HG03439 (cell line): ENCODE measurements at regions not wholly inside any gene's neighbourhood (a gene's known extent, or its start where the extent isn't known, plus 50 kb on each side); places are given as distances from the start of the nearest gene placed in this dataset.
"Not testable (repeated sequence)": the region's sequence is repeated elsewhere in the genome, so short reads cannot be mapped to it uniquely, and the experiment has no call there.

Experiments
- ATAC-seq: cut with Tn5 transposase; IDR thresholded peaks from one replicate; pipeline ENCODE4 v1.9.1; 2021; ENCODE audit warnings: mild to moderate bottlenecking, moderate library complexity; ENCODE audit not compliant: unreplicated experiment

DNA sequence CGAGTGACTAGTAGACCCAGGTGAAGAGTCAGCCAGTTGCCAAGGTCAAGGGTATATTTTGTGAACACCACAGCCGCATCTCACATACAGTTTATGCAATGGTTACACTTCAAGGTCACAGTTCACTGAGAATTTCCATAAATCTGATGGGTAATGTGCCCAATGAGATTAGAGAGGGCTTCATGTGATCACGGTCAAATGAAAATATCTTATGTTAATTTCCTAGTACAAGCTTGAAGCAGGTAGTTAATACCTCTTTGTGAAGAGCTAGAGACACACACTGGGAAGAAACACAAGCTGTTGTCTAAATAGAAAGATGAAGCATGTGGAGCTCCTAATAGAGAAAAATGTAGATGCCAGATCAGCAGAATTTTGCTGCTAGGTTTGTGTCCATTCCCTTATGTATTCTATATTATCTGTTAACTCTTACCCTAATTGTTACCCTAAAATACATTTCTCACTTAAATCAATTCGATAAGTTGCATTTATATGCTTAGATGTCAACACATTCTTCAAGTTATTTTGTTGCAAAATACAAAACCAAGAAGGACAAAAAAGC, 136.0 kb downstream of the NR2F2 start:
- no peak for ATAC-seq

DNA sequence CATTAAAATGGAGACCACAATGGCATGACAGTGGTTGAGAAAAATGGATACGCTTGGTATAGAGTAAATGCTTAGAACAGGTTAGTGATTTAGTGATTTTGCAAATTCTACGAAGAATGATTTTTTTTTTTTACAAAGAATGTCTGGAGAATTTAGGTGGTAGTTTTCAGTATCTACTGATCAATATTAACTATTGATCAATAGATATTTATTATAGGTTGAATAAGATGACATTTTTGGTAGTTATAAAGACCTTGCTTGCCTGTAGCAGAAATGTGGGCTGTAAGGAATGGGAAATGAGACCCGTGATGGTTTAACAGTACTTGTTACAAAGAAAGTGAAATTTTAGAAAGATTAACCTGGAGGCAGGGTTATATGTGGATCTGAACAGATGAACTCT, 137.5 kb downstream of the NR2F2 start:
- no peak for ATAC-seq

DNA sequence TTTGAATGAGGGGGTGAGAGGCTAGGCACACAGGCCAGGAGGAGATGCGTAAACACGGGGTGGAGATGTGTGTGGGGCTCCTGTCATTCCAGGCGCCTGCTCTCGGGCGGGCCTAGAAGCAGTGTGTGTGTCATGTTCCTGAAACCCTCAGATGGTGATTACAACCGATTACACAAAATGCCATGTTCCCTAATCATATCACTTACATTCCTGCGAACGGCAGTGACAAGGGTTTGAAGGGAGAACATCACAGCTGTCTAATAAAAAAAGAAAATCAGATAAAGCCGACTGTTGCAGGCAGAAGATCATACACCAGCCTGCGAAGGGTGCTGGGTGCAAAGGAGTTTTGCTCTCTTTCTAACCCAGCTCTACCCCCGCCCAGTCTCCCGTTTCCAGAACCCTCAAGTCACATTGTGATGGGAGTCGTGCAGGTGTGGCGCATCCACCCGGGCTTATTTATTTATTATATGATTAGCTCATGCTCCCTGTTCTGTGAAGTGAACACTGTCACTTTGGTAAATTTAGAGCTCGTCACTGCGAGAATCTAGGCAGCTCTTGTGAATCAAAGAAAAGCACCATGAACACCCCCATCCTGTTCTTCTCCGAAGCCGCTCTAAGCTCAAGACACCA, 140.3 kb downstream of the NR2F2 start:
- ATAC-seq = no peak

DNA sequence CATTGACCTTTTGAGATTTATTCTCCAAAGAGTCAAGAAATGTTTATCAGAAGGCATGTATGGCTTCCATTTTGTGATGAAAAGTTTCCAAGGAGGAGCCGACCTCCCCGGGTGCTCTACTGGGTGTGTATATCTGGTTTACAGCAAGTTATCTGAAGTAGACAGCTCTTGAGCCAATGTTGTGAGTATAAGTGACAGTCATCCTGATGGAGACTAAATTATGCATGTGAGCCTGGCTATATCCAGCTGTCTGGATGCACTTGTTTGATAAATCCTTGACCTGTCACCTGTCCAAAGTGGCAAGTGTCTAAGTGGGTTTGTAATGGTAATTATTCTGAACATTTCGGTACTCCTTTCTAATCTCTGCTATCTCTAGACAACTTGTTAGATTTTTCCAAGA, 142.2 kb downstream of the NR2F2 start:
- ATAC-seq = no peak

DNA sequence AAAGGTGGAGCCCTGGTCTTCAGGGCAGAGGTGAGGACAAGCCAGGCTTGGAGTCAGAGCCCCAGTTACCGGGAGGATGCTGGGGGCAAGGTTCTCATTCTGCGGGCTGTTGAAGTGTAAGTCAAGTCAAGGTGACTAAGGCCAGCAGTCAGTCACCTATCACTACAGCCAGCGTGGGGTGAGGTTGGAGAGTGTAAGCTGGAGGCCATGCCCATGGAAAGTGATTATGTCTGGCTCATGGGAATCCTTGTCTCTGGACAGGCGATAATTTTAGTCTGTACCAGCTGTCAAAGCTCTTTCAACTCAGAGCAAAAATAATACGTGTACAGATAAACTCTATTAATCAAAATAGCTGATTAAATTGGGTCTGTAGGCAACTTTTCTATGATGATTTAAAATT, 143.1 kb downstream of the NR2F2 start:
- ATAC-seq = no peak

DNA sequence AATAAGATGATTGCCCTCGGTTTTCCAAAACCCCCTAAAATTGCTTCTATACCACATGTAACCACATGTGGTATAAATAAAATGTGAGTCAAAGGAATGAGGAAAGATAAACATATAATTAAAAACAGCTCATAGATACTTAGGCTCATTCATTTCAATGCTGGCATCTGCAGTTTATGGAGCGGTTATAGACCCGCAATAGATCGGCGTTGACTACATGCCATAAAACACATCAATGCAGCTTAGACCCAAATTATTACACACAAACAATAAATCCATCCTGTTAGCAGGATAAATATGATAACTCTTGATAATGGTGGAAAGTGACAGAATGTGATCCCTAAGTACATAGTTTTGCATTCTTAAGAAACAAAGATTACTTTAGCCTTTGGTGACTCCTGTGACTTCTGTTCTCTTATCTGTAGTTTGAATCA, 143.7 kb downstream of the NR2F2 start:
- ATAC-seq = no peak

DNA sequence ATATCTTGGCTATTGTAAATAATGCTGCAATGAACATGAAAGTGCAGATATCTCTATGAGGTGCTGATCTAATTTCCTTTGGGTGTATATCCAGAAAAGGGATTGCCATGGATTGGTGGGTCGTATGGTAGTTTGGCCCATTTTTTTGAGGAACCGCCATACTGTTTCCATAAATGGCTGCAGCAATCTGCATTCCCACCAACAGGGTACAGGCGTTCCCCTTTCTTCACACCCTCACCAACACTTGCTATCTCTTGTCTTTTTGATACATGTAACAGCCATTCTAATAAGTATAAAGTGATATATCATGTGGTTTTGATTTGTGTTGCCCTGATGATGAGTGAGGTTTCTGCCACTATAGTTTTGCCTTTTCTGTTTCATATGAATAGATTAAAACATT, 146.7 kb downstream of the NR2F2 start:
- no peak for ATAC-seq

DNA sequence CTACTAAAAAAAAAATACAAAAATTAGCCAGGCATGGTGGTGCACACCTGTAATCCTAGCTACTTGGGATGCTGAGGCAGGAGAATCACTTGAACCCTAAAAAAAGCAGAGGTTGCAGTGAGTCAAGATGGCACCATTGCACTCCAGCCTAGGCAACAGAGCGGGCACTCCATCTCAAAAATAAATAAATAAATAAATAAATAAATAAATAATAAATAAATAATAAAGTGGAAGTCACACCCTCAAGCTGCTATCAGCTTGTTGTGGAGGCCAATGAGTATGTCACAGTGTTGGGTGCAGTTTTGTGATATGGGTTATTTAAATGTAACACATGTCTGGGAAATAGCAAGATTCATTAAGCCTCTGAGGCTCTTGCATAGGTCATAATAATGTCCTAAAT, 153.9 kb downstream of the NR2F2 start:
- ATAC-seq = not testable (repeated sequence)

DNA sequence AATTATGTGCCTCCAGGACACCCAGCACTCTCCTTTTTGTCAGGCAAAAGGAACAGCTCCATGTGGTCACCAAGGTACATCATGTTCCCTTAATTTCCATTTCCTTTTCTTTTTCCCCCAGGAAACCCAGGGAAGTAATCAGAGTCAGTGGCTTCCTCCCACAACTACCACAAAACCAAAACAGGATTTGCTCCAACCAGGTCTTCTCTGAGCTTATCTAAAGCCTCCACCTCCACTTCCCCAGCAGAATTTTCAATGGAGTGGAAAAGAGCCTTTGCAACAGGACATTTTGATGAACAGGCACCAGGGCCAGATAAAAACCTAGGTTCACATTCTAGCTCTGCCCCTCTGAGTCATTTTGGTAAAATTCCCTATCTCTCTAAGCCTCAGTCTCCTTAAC, 154.3 kb downstream of the NR2F2 start:
- no peak for ATAC-seq

DNA sequence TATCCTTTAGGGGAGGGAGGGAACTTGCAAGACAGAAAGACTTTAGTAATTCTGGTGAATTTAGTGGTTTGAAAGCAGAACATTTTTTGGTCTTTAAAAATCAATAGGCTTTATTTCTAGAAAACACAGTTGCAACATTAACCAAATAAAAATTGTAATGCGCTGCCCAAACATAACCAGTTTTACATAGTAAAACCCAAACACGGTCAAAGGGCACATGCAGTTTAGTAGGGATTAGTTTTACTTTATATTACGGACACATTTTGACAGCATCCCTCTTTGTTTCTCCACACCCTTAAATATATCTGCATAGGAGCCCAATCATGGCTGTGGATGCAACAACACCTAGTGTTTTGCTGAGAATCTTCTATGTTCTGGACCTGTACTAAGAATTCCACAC, 156.7 kb downstream of the NR2F2 start:
- no peak for ATAC-seq

DNA sequence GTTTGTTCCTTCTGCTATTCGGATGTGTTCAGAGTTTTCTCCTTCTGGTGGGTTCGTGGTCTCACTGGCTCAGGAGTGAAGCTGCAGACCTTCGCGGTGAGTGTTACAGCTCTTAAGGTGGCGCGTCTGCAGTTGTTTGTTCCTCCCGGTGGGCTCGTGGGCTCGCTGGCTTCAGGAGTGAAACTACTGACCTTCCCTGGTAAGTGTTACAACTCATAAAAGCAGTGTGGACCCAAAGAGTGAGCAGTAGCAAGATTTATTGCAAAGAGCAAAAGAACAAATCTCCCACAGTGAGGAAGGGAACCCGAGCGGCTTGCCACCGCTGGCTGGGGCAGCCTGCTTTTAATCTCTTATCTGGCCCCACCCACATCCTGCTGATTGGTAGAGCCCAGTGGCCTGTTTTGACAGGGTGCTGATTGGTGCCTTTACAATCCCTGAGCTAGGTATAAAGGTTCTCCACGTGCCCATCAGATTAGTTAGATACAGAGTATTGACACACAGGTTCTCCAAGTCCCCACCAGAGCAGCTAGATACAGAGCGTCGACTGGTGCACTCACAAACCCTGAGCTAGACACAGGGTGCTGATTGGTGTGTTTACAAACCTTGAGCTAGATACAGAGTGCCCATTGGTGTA, 160.7 kb downstream of the NR2F2 start:
- ATAC-seq = not testable (repeated sequence)

DNA sequence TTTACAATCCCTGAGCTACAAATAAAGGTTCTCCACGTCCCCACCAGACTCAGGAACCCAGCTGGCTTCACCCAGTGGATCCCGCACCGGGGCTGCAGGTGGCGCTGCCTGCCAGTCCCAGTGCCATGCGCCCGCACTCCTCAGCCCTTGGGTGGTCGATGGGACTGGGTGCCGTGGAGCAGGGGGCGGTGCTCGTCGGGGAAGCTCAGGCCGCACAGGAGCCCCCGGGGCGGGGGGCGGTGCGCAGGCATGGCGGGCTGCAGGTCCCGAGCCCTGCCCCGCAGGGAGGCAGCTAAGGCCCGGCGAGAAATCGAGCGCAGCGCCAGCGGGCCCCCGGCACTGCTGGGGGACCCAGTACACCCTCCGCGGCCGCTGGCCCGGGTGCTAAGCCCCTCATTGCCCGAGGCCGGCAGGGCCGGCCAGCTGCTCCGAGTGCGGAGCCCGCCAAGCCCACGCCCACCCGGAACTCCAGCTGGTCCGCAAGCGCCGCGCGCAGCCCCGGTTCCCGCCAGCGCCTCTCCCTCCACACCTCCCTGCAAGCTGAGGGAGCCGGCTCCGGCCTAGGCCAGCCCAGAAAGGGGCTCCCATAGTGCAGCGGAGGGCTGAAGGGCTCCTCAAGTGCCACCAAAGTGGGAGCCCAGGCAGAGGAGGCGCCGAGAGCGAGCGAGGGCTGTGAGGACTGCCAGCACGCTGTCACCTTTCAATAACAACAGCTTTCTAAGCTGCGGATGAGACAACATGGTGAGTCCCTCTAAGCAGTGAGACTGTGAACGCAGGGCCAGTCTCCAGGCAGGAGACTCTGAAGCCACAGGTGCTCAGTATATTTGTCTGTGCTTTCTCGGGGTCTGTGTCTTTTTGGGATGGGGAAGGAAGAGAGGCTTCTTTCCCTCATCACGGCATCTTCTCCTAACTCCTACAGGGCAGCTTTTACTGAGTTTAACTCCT, 161.5 kb downstream of the NR2F2 start:
- not testable (repeated sequence) for ATAC-seq

DNA sequence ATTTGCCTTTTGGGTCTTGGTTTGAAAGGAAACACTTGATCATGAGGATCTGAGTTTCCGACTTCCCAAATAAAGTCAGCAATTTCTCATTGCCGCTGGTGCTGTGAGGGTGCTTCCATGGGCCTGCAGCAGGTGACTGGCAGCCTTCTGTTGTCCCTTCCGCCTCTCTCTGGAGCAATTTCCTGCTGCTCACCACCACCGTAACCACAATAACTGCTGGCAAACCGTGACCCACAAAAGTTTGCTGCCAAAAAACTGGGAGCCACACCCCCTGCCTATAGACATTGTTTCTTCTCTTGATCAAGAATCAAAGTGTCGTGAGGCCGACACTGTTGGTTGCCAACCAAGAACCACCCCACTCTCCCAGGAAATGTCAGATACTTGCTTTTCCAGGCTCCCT, 164.0 kb downstream of the NR2F2 start:
- ATAC-seq = no peak

DNA sequence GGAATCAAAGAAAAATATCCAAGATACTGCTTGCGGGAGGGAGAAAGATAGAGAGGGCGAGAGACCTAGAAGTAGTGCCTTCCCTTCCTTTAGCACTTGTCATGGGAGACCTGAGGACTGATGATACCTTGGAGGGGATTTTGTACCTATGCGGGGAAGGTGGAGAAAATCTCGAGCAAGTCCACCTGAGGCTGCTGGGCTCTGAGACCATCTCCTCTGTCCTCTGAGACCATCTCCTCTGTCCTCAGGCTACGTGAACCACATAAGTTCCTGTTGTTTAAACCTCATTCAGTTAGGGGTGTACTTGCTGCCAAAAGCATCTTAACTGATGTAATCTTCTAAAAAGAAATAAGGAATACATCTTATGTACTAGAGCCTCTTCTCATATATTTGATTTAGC, 164.9 kb downstream of the NR2F2 start:
- ATAC-seq = no peak

DNA sequence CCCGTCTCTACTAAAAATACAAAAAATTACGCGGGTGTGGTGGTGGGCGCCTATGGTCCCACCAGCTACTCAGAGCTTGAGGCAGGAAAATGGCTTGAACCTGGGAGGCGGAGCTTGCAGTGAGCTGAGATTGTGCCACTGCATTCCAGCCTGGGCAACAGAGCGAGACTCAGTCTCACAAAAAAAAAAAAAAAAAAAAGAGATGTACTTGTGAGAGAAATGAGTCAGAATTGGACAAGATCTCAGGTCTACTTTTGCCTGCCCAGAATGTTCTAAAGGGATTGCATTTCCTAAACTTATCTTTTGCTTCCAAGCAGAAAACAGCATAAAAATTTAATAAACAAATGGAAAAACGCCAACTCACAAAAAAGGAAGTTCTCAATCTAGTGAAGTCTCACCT, 167.5 kb downstream of the NR2F2 start:
- ATAC-seq = no peak

DNA sequence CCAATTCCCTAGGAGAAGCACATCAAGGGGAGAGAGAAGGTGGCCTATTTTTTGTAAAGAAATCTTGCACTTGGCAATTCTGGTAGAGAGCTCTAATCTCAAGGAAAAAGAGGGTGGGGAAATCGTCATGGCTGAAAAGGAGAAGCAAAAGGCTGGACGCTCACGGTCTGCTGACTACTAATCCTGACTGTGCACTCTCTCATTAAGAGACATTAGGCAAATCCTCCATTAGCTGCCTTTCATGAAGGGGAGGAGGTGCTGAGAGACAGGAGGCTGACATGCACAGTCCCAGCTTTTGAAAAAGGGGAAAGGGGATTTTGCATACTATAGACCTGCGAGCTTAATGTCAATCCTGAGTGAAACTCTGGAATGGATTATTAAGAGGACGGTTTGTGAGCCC, 170.0 kb downstream of the NR2F2 start:
- ATAC-seq = no peak

DNA sequence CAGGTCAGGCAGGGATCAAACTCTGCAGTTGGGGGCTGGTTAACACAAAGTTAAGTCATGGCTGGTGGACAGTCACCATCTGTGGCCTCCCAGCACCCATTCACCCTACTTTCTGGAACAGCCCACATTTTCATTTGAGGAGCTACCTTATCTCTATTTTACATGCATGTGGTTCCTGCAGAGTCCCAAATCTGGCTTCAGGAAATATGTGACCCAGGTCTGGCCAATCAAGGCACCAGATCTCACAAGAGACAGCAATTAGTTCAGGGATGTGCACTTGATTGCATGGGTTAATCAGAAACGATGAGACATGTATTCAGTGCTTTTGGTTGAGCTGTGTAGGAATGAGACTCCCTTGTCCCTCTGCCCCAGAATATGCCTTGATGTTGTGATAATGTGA, 170.9 kb downstream of the NR2F2 start:
- ATAC-seq = no peak

DNA sequence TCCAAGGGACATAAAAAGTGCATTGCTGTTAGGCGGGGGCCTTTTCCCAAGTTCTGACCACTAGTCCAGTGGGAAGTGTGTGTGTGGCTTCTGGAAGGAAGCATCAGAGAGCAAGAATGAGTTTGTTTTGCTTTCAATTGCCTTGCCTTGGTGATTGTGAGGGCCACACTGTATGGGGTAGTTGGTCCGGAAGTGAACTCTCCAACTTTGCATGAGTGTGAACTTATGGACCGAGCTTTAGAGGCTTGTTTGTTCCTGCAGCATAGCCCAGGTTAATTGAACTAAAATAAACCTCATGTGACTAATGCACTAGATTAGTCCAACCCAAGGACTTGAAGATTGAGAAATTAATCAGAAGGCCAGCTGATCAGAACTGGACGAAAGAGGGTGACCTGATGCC, 171.7 kb downstream of the NR2F2 start:
- no peak for ATAC-seq

DNA sequence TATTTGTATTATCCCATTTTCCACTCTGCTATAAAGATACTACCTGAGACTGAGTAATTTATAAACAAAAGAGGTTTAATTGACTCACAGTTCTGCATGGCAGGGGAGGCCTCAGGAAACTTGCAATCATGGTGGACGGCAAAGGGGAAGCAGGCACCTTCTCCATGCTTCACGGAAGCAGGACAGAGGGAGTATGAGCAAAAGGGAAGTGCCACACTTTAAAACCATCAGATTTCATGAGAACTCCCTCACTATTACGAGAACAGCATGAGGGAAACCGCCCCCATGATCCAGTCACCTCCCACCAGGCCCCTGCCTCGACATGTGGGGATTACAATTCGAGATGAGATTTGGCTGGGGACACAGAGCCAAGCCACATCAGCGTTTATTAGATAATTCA, 172.8 kb downstream of the NR2F2 start:
- no peak for ATAC-seq

DNA sequence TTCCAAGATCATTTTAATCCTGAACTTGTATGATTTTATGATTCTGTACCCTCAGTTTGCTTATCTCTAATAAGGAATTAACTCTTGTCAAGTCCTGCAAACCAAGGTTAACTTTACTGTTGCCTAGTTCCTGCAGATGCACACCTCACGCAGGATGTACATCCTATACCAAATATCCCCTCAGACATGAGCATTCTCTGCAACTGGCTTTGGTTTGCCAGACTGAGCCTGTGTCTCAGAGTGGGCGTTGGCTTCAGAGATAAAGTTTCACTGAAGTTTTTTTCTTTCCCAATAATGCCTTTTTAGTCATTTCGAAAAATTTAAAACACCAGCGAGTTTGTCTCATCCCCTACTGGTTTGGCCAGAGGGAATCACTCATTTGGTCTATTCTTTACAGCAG, 173.9 kb downstream of the NR2F2 start:
- ATAC-seq = no peak

DNA sequence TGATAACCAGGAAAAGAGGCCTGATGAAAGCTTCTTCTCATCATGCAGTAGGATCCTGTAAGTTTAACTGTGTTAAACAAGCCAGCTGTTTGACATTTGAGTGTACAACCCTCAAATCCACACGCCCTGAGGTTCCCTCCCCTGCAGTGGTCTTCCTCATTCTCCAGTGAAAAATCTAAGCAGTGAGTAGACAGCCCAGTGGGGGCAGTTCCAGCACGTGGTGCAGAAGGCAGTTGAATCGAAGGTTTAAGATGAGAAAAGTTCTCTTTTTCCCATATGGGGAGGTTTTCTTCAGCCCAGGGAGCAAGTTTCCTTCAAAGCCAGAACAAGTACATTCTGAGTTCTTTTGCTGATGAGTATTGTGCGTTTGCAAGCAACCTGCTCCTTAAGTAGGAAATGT, 174.5 kb downstream of the NR2F2 start:
- no peak for ATAC-seq
